ENCODE measurements at regions not wholly inside any gene's neighbourhood (a gene's known extent, or its start where the extent isn't known, plus 50 kb on each side); places are given as distances from the start of the nearest gene placed in this dataset.
"Not testable (repeated sequence)": the region's sequence is repeated elsewhere in the genome, so short reads cannot be mapped to it uniquely, and the experiment has no call there.

GRCh38 chr3:125766285-125766826, 171.1 kb upstream of the OSBPL11 start:
- peak in 2 of 4 experiments; percentile 51 to 84 for TF ChIP-seq CTCF (IDR thresholded peaks at IDR 0.05)
- not testable (repeated sequence) for TF ChIP-seq POLR2A, POLR2AphosphoS5 (IDR thresholded peaks at IDR 0.05)
